PC-3 (cell line): ENCODE measurements at regions not wholly inside any gene's neighbourhood (a gene's known extent, or its start where the extent isn't known, plus 50 kb on each side); places are given as distances from the start of the nearest gene placed in this dataset.

Source experiments
- EZH2 ChIP-seq: fragments of 300-600 bp; sonication (generic); IDR thresholded peaks from one replicate; pipeline ENCODE4 v1.6.1; 2017; ENCODE audit warnings: antibody characterized with exemption, mild to moderate bottlenecking, low read length; ENCODE audit not compliant: unreplicated experiment
- EZH2phosphoT487 ChIP-seq: fragments of 300-600 bp; sonication (generic); IDR thresholded peaks from 2 replicates; pipeline ENCODE4 v1.6.1; 2018; ENCODE audit warnings: mild to moderate bottlenecking, antibody characterized with exemption, low read length, borderline replicate concordance
- TF ChIP-seq, protein P1 (sequence below): fragments of 300-600 bp; sonication (generic); conservative IDR thresholded peaks from 2 replicates; pipeline ENCODE4 v1.5.1; 2017; ENCODE audit warnings: antibody characterized with exemption, low read depth, mild to moderate bottlenecking, low read length

DNA sequence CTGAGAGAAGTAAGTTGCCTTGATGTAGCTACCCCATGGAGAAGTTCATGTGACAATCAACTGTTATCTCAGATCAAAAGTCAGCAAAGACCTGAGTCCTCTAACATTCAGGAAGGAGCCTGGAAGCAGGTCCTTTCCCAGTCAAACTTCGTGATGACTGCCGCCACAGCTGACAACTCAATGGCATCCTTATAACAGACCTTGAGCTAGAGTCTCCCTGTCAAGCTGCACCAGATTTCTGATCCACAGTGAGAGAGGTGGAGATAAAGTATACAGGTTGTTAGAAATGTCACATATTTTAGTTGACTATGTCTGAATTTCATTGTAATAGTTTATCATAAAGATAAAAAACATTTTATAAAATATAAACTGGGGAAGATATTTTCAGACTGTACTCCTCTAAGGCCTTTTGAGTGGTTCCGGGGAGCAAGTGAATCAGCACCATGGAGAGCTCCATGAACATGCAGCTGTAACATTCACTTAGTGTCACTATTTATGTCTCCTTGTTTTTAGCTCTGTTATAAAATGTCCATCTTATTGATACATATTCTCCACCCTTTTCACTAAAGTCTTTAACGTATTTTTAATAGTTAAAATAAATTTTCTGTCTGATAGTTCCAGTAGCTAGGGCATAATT, 1653.5 kb upstream of the AGA start:
- TF ChIP-seq, protein P1, sequence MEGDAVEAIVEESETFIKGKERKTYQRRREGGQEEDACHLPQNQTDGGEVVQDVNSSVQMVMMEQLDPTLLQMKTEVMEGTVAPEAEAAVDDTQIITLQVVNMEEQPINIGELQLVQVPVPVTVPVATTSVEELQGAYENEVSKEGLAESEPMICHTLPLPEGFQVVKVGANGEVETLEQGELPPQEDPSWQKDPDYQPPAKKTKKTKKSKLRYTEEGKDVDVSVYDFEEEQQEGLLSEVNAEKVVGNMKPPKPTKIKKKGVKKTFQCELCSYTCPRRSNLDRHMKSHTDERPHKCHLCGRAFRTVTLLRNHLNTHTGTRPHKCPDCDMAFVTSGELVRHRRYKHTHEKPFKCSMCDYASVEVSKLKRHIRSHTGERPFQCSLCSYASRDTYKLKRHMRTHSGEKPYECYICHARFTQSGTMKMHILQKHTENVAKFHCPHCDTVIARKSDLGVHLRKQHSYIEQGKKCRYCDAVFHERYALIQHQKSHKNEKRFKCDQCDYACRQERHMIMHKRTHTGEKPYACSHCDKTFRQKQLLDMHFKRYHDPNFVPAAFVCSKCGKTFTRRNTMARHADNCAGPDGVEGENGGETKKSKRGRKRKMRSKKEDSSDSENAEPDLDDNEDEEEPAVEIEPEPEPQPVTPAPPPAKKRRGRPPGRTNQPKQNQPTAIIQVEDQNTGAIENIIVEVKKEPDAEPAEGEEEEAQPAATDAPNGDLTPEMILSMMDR, result no peak
- TF ChIP-seq EZH2phosphoT487 (no peak), EZH2 (no peak)
